ENCODE measurements at regions not wholly inside any gene's neighbourhood (a gene's known extent, or its start where the extent isn't known, plus 50 kb on each side); places are given as distances from the start of the nearest gene placed in this dataset.

- TF ChIP-seq POLR2A (IDR thresholded peaks at IDR 0.05; ENCODE audit: low read depth, low read length): no peak
- TF ChIP-seq MTA3 (IDR thresholded peaks at IDR 0.05; ENCODE audit: borderline replicate concordance, low read length): no peak
- no peak for TF ChIP-seq BCL11A (IDR thresholded peaks at IDR 0.05; ENCODE audit: low read depth, low read length)
- no peak for TF ChIP-seq ZNF274 (IDR thresholded peaks at IDR 0.05; ENCODE audit: insufficient read depth, insufficient read length)
- no peak for TF ChIP-seq CTCF (IDR thresholded peaks at IDR 0.05 in 2 of 3, conservative IDR thresholded peaks at IDR 0.05 in 1 of 3; ENCODE audit: control insufficient read depth in 2 of 3, extremely low read depth in 1 of 3, insufficient read depth in 1 of 3, low read depth in 3 of 3, low read length in 3 of 3)
- TF ChIP-seq EZH2 (IDR thresholded peaks at IDR 0.05; ENCODE audit: borderline replicate concordance, control insufficient read depth, low read depth, low read length): no peak
- no peak for TF ChIP-seq ZSCAN29 (IDR thresholded peaks at IDR 0.05)
- TF ChIP-seq BACH1 (IDR thresholded peaks at IDR 0.05; ENCODE audit: borderline replicate concordance): no peak
- no peak for TF ChIP-seq USF2 (IDR thresholded peaks at IDR 0.05; ENCODE audit: borderline replicate concordance, low read depth, low read length)
- no peak for TF ChIP-seq POLR2AphosphoS5 (IDR thresholded peaks at IDR 0.05; ENCODE audit: low read length)
- TF ChIP-seq ZNF384 (IDR thresholded peaks at IDR 0.05; ENCODE audit: borderline replicate concordance, low read depth, low read length): no peak
- no peak for TF ChIP-seq CBX3 (IDR thresholded peaks at IDR 0.05; ENCODE audit: borderline replicate concordance, low read depth)
- no peak for TF ChIP-seq REST (IDR thresholded peaks at IDR 0.05; ENCODE audit: low read depth, low read length)
These were observed 93.9 kb downstream of the TBX19 start for GRCh38 chr1:168374566-168374965.

Measured in GM12878 (cell line).